Heart left ventricle (tissue), 16 donors: ENCODE measurements at regions not wholly inside any gene's neighbourhood (a gene's known extent, or its start where the extent isn't known, plus 50 kb on each side); places are given as distances from the start of the nearest gene placed in this dataset.

Source experiments
- ATAC-seq, 4 donors: fragments of 200-7000 bp; cut with Tn5 transposase; one replicate each; pipeline ENCODE4 v1.9.1; 2020 to 2022; ENCODE audit warnings: moderate library complexity in 4 of 4, mild to moderate bottlenecking in 3 of 4, moderate number of reproducible peaks in 1 of 4
- DNase-seq, 5 donors: peaks; one replicate each; pipeline ENCODE4 v3.0.0-alpha.2; 2020
- H3K27ac ChIP-seq, 12 donors: fragments of 200-600 bp; sonication (generic) in 4 of 12; one replicate each; pipeline versions ENCODE4 v1.5.0 to v1.8.0; 2016 to 2022; ENCODE audit warnings: mild to moderate bottlenecking in 2 of 12
- H3K27me3 ChIP-seq, 9 donors: fragments of 200-600 bp; sonication (generic) in 2 of 9; one replicate each; pipeline versions ENCODE4 v1.5.1 to v1.8.0; 2016 to 2022; ENCODE audit warnings: mild to moderate bottlenecking in 3 of 9
- H3K36me3 ChIP-seq, 9 donors: fragments of 200-600 bp; sonication (generic) in 2 of 9; one replicate each; pipeline versions ENCODE4 v1.5.0 to v1.8.0; 2018 to 2022; ENCODE audit warnings: mild to moderate bottlenecking in 2 of 9
- H3K4me1 ChIP-seq, 12 donors: fragments of 200-600 bp; sonication (generic) in 4 of 12; one replicate each; pipeline versions ENCODE4 v1.5.0 to v1.8.0; 2016 to 2022; ENCODE audit warnings: mild to moderate bottlenecking in 3 of 12
- H3K4me3 ChIP-seq, 12 donors: fragments of 200-600 bp; sonication (generic) in 4 of 12; one replicate each; pipeline versions ENCODE4 v1.5.0 to v1.8.0; 2017 to 2022; ENCODE audit warnings: mild to moderate bottlenecking in 9 of 12, moderate library complexity in 4 of 12
- H3K9me3 ChIP-seq, 12 donors: fragments of 200-600 bp; sonication (generic) in 4 of 12; one replicate each; pipeline versions ENCODE4 v1.5.0 to v1.8.0; 2016 to 2022; ENCODE audit warnings: mild to moderate bottlenecking in 1 of 12
- POLR2A ChIP-seq, 2 donors: fragments of 450-650 bp; IDR thresholded peaks; one replicate each; pipeline ENCODE4 v1.6.1; 2017; ENCODE audit warnings: antibody characterized with exemption in 2 of 2, mild to moderate bottlenecking in 2 of 2, moderate library complexity in 2 of 2
- WGBS, 4 donors: extraction: QIAGEN DNeasy Blood & Tissue Kit in 2 of 4; methylation state at CpG; one replicate each; pipeline versions ENCODE4 v1.1.5 to v1.1.7; 2013 to 2018; 5-methylcytosine and 5-hydroxymethylcytosine counted together
- intact Hi-C, 10 donors: fragments of 100-400 bp; cut with DNase I; formaldehyde crosslinking; loops; one replicate each; pipeline versions ENCODE4 v1.11.1 to v1.14.2; 2022
- TF ChIP-seq, protein P1 (sequence below), 12 donors: fragments of 200-600 bp; sonication (generic) in 4 of 12; IDR thresholded peaks; one replicate each; pipeline versions ENCODE4 v1.5.0 to v1.8.0; 2018 to 2022; ENCODE audit warnings: antibody characterized with exemption in 12 of 12, mild to moderate bottlenecking in 5 of 12
- donor health status: ischemic (EF 13 %, LVEDD 7.1; RV severe dilation, severe dysfunction).
- donor health status: healthy with polysubstance abuse.
- donor health status: DM: no; HTN: yes; CAD: no.
- donor health status: DM: no; HTN: no; CAD: no.
- donor health status: ischemic (EF 25% LVEDD 6.9; RV normal size, moderate dysfunction).
- donor health status: ischemic (EF 25% LVEDD 5.7; RV mildly dilated, moderate dysfunction).
- donor health status: healthy.
- donor health status: DM: yes; HTN: yes; CAD: no.
- donor health status: ischemic (EF 35%, LVEDD 5.7; RV mildly dilated, moderate dysfunction).
- donor health status: nonischemic (EF 11% LVEDD 7.7; RV severe dilation, severe dysfunction).
- donor health status: DM: yes; HTN: yes; CAD: no.
- donor health status: PGD.
- donor health status: ischemic (EF 29% LVEDD 5.4; RV normal size, mild dysfunction).
- donor health status: nonischemic (EF 23%, LVEDD 6.1; RV moderate dilation, normal function).

GRCh38 chr7:156003220-156004162, 191.2 kb upstream of the SHH start:
- H3K27ac ChIP-seq = no peak overlapping the region
- intact Hi-C loops = no loop called here
- peaks cover 0 to 10% (median 0%) of the 10 kb centered on the region in 9 donors for H3K27me3 ChIP-seq
- ATAC-seq (no peak), DNase-seq (no peak)
- no peak for TF ChIP-seq POLR2A (IDR thresholded peaks at IDR 0.05)
- TF ChIP-seq, protein P1, sequence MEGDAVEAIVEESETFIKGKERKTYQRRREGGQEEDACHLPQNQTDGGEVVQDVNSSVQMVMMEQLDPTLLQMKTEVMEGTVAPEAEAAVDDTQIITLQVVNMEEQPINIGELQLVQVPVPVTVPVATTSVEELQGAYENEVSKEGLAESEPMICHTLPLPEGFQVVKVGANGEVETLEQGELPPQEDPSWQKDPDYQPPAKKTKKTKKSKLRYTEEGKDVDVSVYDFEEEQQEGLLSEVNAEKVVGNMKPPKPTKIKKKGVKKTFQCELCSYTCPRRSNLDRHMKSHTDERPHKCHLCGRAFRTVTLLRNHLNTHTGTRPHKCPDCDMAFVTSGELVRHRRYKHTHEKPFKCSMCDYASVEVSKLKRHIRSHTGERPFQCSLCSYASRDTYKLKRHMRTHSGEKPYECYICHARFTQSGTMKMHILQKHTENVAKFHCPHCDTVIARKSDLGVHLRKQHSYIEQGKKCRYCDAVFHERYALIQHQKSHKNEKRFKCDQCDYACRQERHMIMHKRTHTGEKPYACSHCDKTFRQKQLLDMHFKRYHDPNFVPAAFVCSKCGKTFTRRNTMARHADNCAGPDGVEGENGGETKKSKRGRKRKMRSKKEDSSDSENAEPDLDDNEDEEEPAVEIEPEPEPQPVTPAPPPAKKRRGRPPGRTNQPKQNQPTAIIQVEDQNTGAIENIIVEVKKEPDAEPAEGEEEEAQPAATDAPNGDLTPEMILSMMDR (IDR thresholded peaks at IDR 0.05) = no peak
- peaks cover 0 to 14% (median 0%) of the 10 kb centered on the region in 12 donors for H3K9me3 ChIP-seq
- H3K4me3 ChIP-seq = no peak overlapping the region
- WGBS, 4 donors = 65 to 81% (median 72%) methylated on average over 21 to 22 of the region's 22 CpGs
- no peaks in the 10 kb centered on the region for H3K4me1 ChIP-seq
- H3K36me3 ChIP-seq = no peaks in the 10 kb centered on the region

DNA sequence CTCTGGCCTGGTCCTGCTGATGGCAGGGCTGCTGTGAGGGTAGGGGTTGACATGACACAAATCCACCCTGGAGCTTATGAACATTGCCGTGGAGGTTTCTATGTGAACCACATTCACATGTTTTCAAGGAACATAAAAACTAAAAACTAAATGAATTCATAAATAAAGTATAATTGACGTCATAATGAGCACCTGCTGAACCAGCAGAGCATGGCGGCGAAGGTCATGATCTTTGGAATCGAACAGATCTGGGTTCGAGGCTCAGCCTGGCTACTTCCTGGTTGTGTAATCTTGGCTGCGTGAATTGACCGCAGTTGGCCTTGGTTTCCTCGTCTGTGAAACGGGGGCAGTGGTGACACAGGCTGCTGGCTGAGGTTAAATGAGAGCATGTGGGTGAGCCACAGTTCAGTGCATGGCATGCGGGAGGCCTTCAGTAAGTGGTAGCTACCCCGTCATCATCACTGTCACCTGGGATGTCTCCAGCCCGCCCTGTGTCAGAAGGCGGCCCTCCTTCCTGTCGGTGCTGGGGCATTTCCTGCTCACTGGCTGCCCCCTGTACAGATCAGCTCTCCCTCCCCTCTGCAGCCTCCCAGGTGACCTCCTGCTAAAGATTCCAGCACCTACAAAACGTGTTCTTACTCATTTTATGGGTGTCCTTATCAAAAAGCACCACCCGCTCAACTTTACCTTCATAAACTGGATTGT, 190.3 kb upstream of the SHH start:
- Histone ChIP-seq H3K4me3 (no peak overlapping the region), H3K9me3 (peaks cover 0 to 7% (median 0%) of the 10 kb centered on the region in 12 donors), H3K4me1 (no peaks in the 10 kb centered on the region), H3K36me3 (no peaks in the 10 kb centered on the region), H3K27me3 (peaks cover 0 to 12% (median 0%) of the 10 kb centered on the region in 9 donors), H3K27ac (no peak overlapping the region)
- intact Hi-C loops = no loop called here
- 75 to 78% (median 77%) methylated on average over 17 of the region's 17 CpGs for WGBS, 4 donors
- ATAC-seq (no peak), DNase-seq (no peak)
- TF ChIP-seq, protein P1 (IDR thresholded peaks at IDR 0.05) = no peak
- no peak for TF ChIP-seq POLR2A (IDR thresholded peaks at IDR 0.05)

DNA sequence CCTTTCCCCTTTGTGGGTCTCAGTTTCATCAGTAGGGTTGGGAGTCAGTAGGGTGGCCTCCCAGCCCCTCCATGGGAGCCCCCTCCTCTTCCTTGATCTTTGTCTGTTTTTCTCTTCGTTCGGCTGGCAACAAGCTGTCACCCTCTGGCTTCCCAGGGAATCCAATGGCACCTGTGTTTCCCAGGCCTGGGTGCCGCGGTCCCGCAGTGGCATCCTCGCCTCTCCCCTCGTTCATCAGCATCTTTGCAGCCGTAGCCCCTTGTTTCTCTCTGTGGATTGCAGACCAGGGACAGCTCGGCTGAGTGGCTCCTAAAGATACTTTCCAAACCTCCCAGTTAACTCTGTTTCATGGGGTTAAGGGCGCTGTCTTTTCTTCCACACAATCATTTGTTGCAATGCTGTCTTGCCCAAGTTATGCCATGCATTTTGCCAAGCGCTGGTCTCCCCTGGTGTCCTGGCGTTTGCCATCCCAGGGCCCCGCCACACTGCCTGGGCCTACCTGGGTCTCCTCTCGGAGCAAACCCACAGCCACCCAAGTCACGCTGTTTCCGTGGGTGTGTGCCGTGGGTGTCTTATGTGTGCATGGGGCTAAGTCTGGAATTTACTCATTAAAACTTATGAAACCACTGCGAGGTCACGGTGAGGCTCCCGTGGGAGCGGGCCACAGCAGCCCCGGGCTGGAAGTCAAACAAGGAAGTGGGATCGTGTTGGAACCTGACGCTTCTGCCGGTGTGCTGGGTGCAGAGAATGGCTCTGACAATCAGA, 189.4 kb upstream of the SHH start:
- H3K27ac ChIP-seq = no peak overlapping the region
- no peak for ATAC-seq
- intact Hi-C loops = no loop called here
- H3K36me3 ChIP-seq = no peaks in the 10 kb centered on the region
- no peaks in the 10 kb centered on the region for H3K9me3 ChIP-seq
- no peaks in the 10 kb centered on the region for H3K4me1 ChIP-seq
- TF ChIP-seq POLR2A (IDR thresholded peaks at IDR 0.05) = no peak
- TF ChIP-seq, protein P1 (IDR thresholded peaks at IDR 0.05) = no peak
- DNase-seq = no peak
- peaks cover 0 to 12% (median 0%) of the 10 kb centered on the region in 9 donors for H3K27me3 ChIP-seq
- no peak overlapping the region for H3K4me3 ChIP-seq
- 83 to 87% (median 85%) methylated on average over 23 to 25 of the region's 25 CpGs for WGBS, 4 donors
